Activated CD4-positive, CD25-positive, alpha-beta regulatory T cell treated with anti-CD3 and anti-CD28 coated beads, Interleukin-2, amount 50 U/mL, for 24 hours (primary cell): ENCODE measurements at regions not wholly inside any gene's neighbourhood (a gene's known extent, or its start where the extent isn't known, plus 50 kb on each side); places are given as distances from the start of the nearest gene placed in this dataset.

Experiments used
- ATAC-seq, 2 donors: fragments of 150-1000 bp; cut with Tn5 transposase; one replicate each; pipeline ENCODE4 v1.10.0; 2021; ENCODE audit warnings: mild to moderate bottlenecking in 1 of 2, moderate library complexity in 1 of 2

GRCh38 chr1:25103164-25103795, 129.0 kb downstream of the SYF2 start:
- no peak for ATAC-seq

GRCh38 chr1:25100151-25100833, 132.0 kb downstream of the SYF2 start:
- ATAC-seq: no peak

GRCh38 chr1:25099343-25099951, 132.9 kb downstream of the SYF2 start:
- ATAC-seq: no peak

- no peak for ATAC-seq
These were observed 133.6 kb downstream of the SYF2 start for GRCh38 chr1:25098717-25099116.

GRCh38 chr1:25096307-25097150, 135.8 kb downstream of the SYF2 start:
- ATAC-seq: no peak

- no peak for ATAC-seq
These were observed 136.6 kb downstream of the SYF2 start for GRCh38 chr1:25095635-25096200.

GRCh38 chr1:25094995-25095394, 137.3 kb downstream of the SYF2 start:
- no peak for ATAC-seq

- no peak for ATAC-seq
These were observed 138.1 kb downstream of the SYF2 start for GRCh38 chr1:25094229-25094628.

- no peak for ATAC-seq
These were observed 140.6 kb downstream of the SYF2 start for GRCh38 chr1:25091658-25092057.

GRCh38 chr1:25090707-25091422, 141.4 kb downstream of the SYF2 start:
- ATAC-seq: no peak

GRCh38 chr1:25089772-25090171, 142.5 kb downstream of the SYF2 start:
- ATAC-seq: no peak

GRCh38 chr1:25088946-25089345, 143.4 kb downstream of the SYF2 start:
- no peak for ATAC-seq

GRCh38 chr1:25088180-25088701, 144.1 kb downstream of the SYF2 start:
- ATAC-seq: no peak

- no peak for ATAC-seq
These were observed 145.7 kb downstream of the SYF2 start for GRCh38 chr1:25086518-25087079.

GRCh38 chr1:25084407-25084806, 147.9 kb downstream of the SYF2 start:
- no peak for ATAC-seq

GRCh38 chr1:25083481-25084345, 148.6 kb downstream of the SYF2 start:
- ATAC-seq: no peak

GRCh38 chr1:25082995-25083394, 149.3 kb downstream of the SYF2 start:
- ATAC-seq: no peak

- ATAC-seq: no peak
These were observed 149.9 kb downstream of the SYF2 start for GRCh38 chr1:25082216-25082899.

- no peak for ATAC-seq
These were observed 150.8 kb downstream of the SYF2 start for GRCh38 chr1:25081496-25081895.
